Activated CD8-positive, alpha-beta memory T cell treated with anti-CD3 and anti-CD28 coated beads for 36 hours (primary cell): ENCODE measurements at regions not wholly inside any gene's neighbourhood (a gene's known extent, or its start where the extent isn't known, plus 50 kb on each side); places are given as distances from the start of the nearest gene placed in this dataset.
"Not testable (repeated sequence)": the region's sequence is repeated elsewhere in the genome, so short reads cannot be mapped to it uniquely, and the experiment has no call there.

Source experiments
- CTCF ChIA-PET: fragments of 350-600 bp; sonication (Branson Sonifier 250); formaldehyde crosslinking; loops from one replicate; lab custom pipeline; 2021; ENCODE audit warnings: antibody characterized with exemption; lab: Charles Lee
- POLR2A ChIA-PET: fragments of 350-600 bp; sonication (Branson Sonifier 250); formaldehyde crosslinking; loops from one replicate; lab custom pipeline; 2021; ENCODE audit warnings: antibody characterized with exemption; lab: Charles Lee

DNA sequence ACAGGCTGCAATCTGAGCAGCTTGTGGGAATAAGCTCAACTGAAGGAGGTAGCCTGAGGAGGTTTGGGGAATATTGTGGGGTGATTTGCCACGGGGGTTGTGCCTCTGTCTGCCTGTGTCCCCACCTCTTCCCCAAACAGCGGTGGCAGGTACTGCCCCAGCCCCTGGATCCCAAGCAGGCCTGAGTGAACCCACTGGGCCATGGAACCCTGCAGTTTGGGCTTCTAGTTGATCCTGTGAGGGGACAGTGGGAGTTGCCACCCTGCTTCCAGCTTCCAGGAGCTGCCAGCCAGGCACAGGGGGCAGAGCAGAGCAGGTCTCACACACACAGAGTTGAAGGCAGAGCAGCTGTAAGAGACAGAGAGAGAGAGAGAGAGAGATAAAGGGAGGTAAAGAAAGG lies 97.4 kb downstream of the PJA1 start:
- ChIA-PET CTCF (no interaction called here), POLR2A (no interaction called here)

- ChIA-PET CTCF (no interaction called here), POLR2A (no interaction called here)
Measured at GRCh38 chrX:69066966-69067525, 98.2 kb downstream of the PJA1 start.

GRCh38 chrX:69066021-69066757 lies 99.1 kb downstream of the PJA1 start:
- CTCF ChIA-PET: no interaction called here
- POLR2A ChIA-PET: no interaction called here

GRCh38 chrX:69065451-69065850 lies 99.8 kb downstream of the PJA1 start:
- ChIA-PET POLR2A (no interaction called here), CTCF (no interaction called here)

DNA sequence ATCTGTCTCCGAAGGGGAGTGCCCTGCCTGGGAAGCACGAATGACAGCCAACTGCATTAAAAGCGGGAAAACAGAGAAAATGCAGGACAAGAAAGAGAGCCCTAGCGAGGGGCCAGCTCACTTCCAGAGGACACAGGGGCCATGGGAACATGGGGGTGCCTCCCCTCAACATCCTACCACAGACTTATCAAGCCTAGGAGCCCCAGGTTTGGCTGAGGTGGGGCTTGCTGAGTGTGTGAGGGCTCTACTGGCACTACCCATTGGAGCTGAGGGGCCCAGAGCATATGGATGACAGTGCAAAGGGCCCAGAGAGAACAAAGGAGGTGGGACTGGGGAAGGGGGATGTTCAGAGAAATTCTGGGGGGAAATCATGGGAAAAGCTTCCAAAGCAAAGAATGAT lies 101.8 kb downstream of the PJA1 start:
- CTCF ChIA-PET: no interaction called here
- POLR2A ChIA-PET: no interaction called here

DNA sequence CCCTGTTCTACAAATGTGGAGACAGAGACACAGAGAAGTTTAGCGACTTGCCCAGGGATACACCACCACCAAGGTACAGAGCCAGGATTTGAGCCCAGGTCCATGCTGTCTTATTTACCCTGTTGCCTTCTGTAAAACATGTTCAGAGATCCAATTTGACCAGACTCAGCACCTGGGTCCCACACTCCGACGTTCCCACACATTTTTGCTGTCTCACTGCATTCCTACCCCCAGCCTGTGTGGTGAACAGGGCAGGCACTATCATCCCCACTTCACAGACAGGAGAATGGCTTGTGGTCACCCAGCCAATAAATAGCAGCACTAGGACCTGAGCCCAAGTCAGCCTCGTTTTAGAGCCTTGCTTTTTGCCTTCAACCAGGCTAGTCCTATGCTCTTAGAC lies 102.8 kb downstream of the PJA1 start:
- ChIA-PET POLR2A (no interaction called here), CTCF (no interaction called here)

DNA sequence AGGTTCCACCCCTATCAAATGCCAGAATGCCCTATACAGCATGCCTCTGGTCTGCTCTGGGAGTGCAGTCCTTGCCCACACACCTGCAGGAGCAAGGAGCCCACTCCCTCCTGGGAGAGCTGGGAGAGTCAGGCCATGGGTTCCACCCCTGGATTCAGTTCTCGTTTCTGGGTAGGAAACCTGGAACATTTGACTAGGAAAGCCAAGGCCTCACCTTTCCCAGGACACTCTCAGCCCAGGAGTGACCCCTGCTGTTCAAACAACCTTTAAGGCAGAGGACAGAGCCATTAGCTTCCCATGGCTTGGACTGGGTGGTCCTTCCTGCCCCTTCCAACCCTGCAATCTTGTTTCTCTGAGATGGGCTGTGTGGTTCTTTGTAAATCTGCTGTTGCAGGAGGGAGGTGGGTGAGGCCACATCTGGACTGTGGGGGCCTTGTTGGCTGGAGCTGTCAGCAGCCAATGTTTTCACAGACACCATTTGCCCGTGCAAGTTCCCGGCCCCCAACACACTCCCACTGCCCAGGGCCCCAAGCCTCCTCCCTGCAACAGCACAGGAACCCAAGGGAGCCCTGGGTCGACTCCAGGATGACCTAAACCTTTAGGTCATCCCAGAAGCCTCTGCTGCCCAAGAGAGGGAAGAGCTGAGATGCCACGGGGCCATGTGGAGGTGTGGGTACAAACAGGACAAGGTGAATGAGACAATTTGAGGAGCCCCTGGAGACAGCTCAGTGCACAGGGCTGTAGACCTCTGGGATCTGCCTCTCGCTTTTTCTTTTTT lies 104.4 kb downstream of the PJA1 start:
- ChIA-PET POLR2A (no interaction called here), CTCF (no interaction called here)

DNA sequence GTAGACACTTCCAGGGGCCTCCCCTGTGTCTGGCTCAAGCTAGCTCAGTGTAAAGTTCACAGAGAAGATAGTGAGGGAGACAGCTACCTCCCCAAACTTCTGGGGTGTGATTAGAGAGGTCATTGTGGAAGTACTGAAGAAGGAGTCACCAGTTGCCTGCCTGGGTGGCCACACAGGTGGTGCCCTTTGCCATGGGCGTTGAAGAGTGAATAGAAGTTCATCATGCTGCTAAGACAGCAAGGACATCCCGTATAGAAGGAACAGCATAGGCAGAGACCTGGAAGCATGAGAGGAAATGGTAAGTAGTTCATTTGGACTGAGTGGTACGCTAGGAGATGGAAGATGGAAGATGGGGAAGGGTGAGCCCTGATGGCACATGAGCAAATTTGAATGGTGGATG lies 110.1 kb downstream of the PJA1 start:
- POLR2A ChIA-PET: no interaction called here
- CTCF ChIA-PET: no interaction called here

- POLR2A ChIA-PET, CTCF ChIA-PET: not testable (repeated sequence)
Measured at GRCh38 chrX:69054497-69054896, 110.8 kb downstream of the PJA1 start.

GRCh38 chrX:69051901-69052300 lies 113.4 kb downstream of the PJA1 start:
- CTCF ChIA-PET: no interaction called here

GRCh38 chrX:69050051-69050765 lies 115.0 kb downstream of the PJA1 start:
- POLR2A ChIA-PET: no interaction called here
- CTCF ChIA-PET: no interaction called here

More at GRCh38 chrX:69051901-69052300, 113.4 kb downstream of the PJA1 start:
- POLR2A ChIA-PET: no interaction called here

DNA sequence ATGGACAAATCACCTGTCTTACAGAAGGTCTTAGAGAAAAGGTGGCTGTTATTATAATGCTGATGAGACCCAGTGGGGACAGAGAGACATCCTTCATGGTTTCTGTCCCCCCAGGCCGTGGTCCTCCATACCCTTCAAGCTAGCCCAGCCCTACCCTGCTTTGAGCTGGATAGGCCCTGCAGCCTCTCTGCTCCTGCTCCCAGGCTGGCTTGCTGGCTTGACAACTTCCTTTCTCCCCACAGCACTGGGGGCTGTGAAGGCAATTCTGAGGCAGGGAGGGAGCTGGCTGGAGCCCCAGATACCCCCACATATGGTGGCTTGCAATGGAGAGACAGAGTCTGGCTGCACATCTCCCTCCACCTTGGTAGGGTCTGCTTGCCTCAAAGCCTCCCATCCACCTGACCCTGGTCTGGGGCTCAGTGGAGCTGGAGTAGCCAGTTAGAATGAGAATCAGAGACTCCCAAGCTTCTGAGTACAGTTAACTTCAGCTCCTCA lies 118.2 kb downstream of the PJA1 start:
- POLR2A ChIA-PET: no interaction called here
- CTCF ChIA-PET: no interaction called here

GRCh38 chrX:69045616-69046345 lies 119.5 kb downstream of the PJA1 start:
- CTCF ChIA-PET: no interaction called here
- POLR2A ChIA-PET: no interaction called here

GRCh38 chrX:69038816-69039215 lies 126.4 kb downstream of the PJA1 start:
- CTCF ChIA-PET: no interaction called here

DNA sequence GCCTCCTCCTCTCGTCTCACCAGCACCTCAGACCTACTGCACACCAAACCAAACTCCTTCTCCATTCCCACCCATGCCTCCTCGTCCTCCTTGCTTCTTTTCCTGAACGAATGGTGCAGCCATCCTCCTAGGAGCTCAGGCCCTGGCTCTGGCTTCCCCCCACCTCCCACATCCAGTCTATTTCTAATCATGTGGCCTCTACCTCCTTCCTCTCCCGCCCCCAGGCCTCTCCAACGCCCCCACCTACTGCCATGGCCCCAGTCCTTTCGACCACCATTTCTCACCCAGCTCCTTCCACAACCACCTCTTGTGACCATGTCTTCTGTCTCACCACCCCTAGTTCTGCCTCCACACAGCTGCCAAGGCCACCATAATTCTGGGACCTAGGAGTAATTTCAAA lies 127.1 kb downstream of the PJA1 start:
- POLR2A ChIA-PET: no interaction called here
- CTCF ChIA-PET: no interaction called here

More at GRCh38 chrX:69038816-69039215, 126.4 kb downstream of the PJA1 start:
- POLR2A ChIA-PET: no interaction called here

DNA sequence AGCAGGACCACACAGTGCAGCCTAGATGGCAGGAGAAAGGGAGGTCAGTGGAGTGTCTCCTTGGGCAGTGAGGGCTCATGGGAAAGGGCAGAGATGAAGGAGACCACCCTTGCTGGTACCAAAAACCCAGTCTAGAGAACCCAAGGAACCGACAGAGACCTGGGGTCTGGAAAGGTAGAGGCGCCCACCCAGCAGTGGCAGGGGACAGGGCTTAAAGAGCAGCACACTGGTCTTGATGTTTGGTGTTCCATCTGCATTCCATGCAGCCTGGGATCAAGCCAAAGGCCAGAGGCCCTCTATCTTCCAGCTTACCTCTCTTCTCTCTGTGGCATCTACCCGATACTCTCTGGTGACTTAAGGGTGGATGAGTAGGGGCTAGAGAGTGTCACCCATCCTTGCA lies 127.5 kb downstream of the PJA1 start:
- POLR2A ChIA-PET: no interaction called here
- CTCF ChIA-PET: no interaction called here

- ChIA-PET CTCF (interaction anchor here (0.7 kb wide), 1 partner anchor 182 kb away, joined by 3 read pairs; no protein-coding TSS in a partner anchor), POLR2A (no interaction called here)
Measured at GRCh38 chrX:69036674-69037573, 128.3 kb downstream of the PJA1 start.

- POLR2A ChIA-PET: no interaction called here
- CTCF ChIA-PET: no interaction called here
Measured at GRCh38 chrX:69034451-69034850, 130.8 kb downstream of the PJA1 start.
